GM23338 (cell line): ENCODE measurements at regions not wholly inside any gene's neighbourhood (a gene's known extent, or its start where the extent isn't known, plus 50 kb on each side); places are given as distances from the start of the nearest gene placed in this dataset.

Experiments used
- ATAC-seq: fragments of 200-7000 bp; cut with Tn5 transposase; 3 replicates; pipeline ENCODE4 v1.9.1; 2020
- DNase-seq: peaks from one replicate; pipeline ENCODE4 v3.0.0-alpha.2; 2015; ENCODE audit warnings: low spot score
- H2AFZ ChIP-seq: fragments of 200-600 bp; sonication (generic); 2 replicates; pipeline ENCODE4 v1.8.0; 2016; ENCODE audit warnings: antibody characterized with exemption, mild to moderate bottlenecking, moderate library complexity
- H3F3A ChIP-seq: fragments of 200-600 bp; sonication (generic); replicated peaks from 2 replicates; pipeline ENCODE4 v1.8.0; 2017; ENCODE audit warnings: antibody characterized with exemption, mixed run types, low read depth
- H3K27ac ChIP-seq: fragments of 200-600 bp; sonication (generic); 2 replicates; pipeline ENCODE4 v1.6.1; 2016; ENCODE audit warnings: low read depth
- H3K27me3 ChIP-seq: fragments of 200-600 bp; sonication (generic); 2 replicates; pipeline ENCODE4 v1.8.0; 2016; ENCODE audit warnings: mild to moderate bottlenecking, mixed run types, moderate library complexity; ENCODE audit not compliant: insufficient read depth
- H3K36me3 ChIP-seq: fragments of 200-600 bp; sonication (generic); 2 replicates; pipeline ENCODE4 v1.8.0; 2016; ENCODE audit warnings: mild to moderate bottlenecking; ENCODE audit not compliant: insufficient read depth
- H3K4me1 ChIP-seq: fragments of 200-600 bp; sonication (generic); 2 replicates; pipeline ENCODE4 v1.8.0; 2016; ENCODE audit warnings: mild to moderate bottlenecking, moderate library complexity; ENCODE audit not compliant: insufficient read depth
- H3K4me2 ChIP-seq: fragments of 200-600 bp; sonication (generic); 2 replicates; pipeline ENCODE4 v1.7.1; 2017; ENCODE audit warnings: mixed run types
- H3K4me3 ChIP-seq: fragments of 200-600 bp; sonication (generic); 2 replicates; pipeline ENCODE4 v1.6.1; 2016; ENCODE audit warnings: mixed run types
- H3K79me2 ChIP-seq: fragments of 200-600 bp; sonication (generic); replicated peaks from 2 replicates; pipeline ENCODE4 v1.8.0; 2017; ENCODE audit warnings: mild to moderate bottlenecking; ENCODE audit not compliant: insufficient read depth
- H3K9me2 ChIP-seq: fragments of 200-600 bp; sonication (generic); 2 replicates; pipeline ENCODE4 v1.8.0; 2017; ENCODE audit not compliant: insufficient read depth
- H4K20me1 ChIP-seq: fragments of 200-600 bp; sonication (generic); replicated peaks from 2 replicates; pipeline ENCODE4 v1.8.0; 2017; ENCODE audit warnings: mild to moderate bottlenecking; ENCODE audit not compliant: insufficient read depth
- H3K27ac Mint-ChIP-seq: 2 replicates; pipeline ENCODE4 v1.8.0; 2020; ENCODE audit warnings: inconsistent platforms, mild to moderate bottlenecking, moderate library complexity, mixed read lengths
- H3K27me3 Mint-ChIP-seq: 3 replicates; pipeline ENCODE4 v1.8.0; 2022; ENCODE audit warnings: low read depth, mild to moderate bottlenecking, moderate library complexity, mixed read lengths, inconsistent platforms; ENCODE audit not compliant: insufficient read depth, poor library complexity
- H3K36me3 Mint-ChIP-seq: 3 replicates; pipeline ENCODE4 v1.8.0; 2021; ENCODE audit warnings: low read depth, mild to moderate bottlenecking, inconsistent platforms, moderate library complexity, mixed read lengths
- H3K4me1 Mint-ChIP-seq: 3 replicates; pipeline ENCODE4 v1.8.0; 2020; ENCODE audit warnings: mild to moderate bottlenecking, inconsistent platforms, mixed read lengths
- H3K4me3 Mint-ChIP-seq: 3 replicates; pipeline ENCODE4 v1.8.0; 2021; ENCODE audit warnings: moderate library complexity, mild to moderate bottlenecking, inconsistent platforms, mixed read lengths
- H3K9me3 Mint-ChIP-seq: 3 replicates; pipeline ENCODE4 v1.8.0; 2020; ENCODE audit warnings: moderate library complexity, mild to moderate bottlenecking, inconsistent platforms, mixed read lengths
- STAT1 ChIP-seq: IDR thresholded peaks from one replicate; pipeline ENCODE4 v1.6.1; 2016; ENCODE audit warnings: antibody characterized with exemption; ENCODE audit not compliant: unreplicated experiment
- ZNF114 ChIP-seq: fragments of 250-450 bp; sonication (Bioruptor Pico); IDR thresholded peaks from 2 replicates; pipeline ENCODE4 v1.5.0; 2020; ENCODE audit warnings: mild to moderate bottlenecking, moderate library complexity
- TF ChIP-seq, protein P1 (sequence below): fragments of 250-450 bp; sonication (Bioruptor Pico); IDR thresholded peaks from 2 replicates; pipeline ENCODE4 v1.5.0; 2020; ENCODE audit warnings: mild to moderate bottlenecking, moderate library complexity
- TF ChIP-seq, protein P2 (sequence below), 2 experiments: fragments of 200-600 bp in 1 of 2; sonication (generic) in 1 of 2; conservative IDR thresholded peaks; 2 replicates each; pipeline versions ENCODE4 v1.5.1 to v1.6.1; 2016 to 2017; ENCODE audit warnings: antibody characterized with exemption in 2 of 2, low read depth in 2 of 2, mild to moderate bottlenecking in 2 of 2, moderate library complexity in 1 of 2

DNA sequence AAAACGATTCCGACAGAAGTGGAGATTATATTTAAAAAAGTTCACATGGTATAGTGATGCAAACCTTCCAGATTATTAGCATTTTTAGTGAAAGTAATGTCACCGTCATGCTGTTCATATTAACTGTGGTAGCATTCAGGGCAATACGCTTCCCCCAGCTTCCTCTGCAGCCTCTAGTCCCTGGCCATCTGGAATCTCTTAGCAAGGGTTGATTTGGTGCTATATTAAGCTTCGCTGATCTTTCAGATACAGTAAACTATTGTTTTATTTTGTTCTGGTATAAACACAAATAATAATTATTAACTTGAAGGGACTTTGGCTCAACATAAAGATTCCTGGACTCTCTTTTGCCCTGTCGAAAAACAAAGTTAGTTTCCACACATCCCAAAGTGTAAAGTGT is 1080.5 kb upstream of the TENM3 start:
- no peak for DNase-seq
- no peak overlapping the region for H3K27ac Mint-ChIP-seq
- Histone ChIP-seq H4K20me1 (no peaks in the 10 kb centered on the region; the same call in 1 of the 2 replicates), H3K27me3 (peaks cover 31% of the 10 kb centered on the region), H3K9me2 (no peaks in the 10 kb centered on the region), H2AFZ (no peak overlapping the region), H3K79me2 (no peaks in the 10 kb centered on the region), H3K4me2 (no peak overlapping the region), H3K27ac (no peak overlapping the region), H3F3A (no peaks in the 10 kb centered on the region), H3K4me1 (peaks cover 19% of the 10 kb centered on the region), H3K4me3 (no peak overlapping the region), H3K36me3 (no peaks in the 10 kb centered on the region)
- no peaks in the 10 kb centered on the region for H3K36me3 Mint-ChIP-seq
- ATAC-seq: no peak
- peaks cover 5% of the 10 kb centered on the region for H3K27me3 Mint-ChIP-seq
- peaks cover 37% of the 10 kb centered on the region for H3K4me1 Mint-ChIP-seq
- no peak overlapping the region for H3K4me3 Mint-ChIP-seq
- TF ChIP-seq, protein P1, sequence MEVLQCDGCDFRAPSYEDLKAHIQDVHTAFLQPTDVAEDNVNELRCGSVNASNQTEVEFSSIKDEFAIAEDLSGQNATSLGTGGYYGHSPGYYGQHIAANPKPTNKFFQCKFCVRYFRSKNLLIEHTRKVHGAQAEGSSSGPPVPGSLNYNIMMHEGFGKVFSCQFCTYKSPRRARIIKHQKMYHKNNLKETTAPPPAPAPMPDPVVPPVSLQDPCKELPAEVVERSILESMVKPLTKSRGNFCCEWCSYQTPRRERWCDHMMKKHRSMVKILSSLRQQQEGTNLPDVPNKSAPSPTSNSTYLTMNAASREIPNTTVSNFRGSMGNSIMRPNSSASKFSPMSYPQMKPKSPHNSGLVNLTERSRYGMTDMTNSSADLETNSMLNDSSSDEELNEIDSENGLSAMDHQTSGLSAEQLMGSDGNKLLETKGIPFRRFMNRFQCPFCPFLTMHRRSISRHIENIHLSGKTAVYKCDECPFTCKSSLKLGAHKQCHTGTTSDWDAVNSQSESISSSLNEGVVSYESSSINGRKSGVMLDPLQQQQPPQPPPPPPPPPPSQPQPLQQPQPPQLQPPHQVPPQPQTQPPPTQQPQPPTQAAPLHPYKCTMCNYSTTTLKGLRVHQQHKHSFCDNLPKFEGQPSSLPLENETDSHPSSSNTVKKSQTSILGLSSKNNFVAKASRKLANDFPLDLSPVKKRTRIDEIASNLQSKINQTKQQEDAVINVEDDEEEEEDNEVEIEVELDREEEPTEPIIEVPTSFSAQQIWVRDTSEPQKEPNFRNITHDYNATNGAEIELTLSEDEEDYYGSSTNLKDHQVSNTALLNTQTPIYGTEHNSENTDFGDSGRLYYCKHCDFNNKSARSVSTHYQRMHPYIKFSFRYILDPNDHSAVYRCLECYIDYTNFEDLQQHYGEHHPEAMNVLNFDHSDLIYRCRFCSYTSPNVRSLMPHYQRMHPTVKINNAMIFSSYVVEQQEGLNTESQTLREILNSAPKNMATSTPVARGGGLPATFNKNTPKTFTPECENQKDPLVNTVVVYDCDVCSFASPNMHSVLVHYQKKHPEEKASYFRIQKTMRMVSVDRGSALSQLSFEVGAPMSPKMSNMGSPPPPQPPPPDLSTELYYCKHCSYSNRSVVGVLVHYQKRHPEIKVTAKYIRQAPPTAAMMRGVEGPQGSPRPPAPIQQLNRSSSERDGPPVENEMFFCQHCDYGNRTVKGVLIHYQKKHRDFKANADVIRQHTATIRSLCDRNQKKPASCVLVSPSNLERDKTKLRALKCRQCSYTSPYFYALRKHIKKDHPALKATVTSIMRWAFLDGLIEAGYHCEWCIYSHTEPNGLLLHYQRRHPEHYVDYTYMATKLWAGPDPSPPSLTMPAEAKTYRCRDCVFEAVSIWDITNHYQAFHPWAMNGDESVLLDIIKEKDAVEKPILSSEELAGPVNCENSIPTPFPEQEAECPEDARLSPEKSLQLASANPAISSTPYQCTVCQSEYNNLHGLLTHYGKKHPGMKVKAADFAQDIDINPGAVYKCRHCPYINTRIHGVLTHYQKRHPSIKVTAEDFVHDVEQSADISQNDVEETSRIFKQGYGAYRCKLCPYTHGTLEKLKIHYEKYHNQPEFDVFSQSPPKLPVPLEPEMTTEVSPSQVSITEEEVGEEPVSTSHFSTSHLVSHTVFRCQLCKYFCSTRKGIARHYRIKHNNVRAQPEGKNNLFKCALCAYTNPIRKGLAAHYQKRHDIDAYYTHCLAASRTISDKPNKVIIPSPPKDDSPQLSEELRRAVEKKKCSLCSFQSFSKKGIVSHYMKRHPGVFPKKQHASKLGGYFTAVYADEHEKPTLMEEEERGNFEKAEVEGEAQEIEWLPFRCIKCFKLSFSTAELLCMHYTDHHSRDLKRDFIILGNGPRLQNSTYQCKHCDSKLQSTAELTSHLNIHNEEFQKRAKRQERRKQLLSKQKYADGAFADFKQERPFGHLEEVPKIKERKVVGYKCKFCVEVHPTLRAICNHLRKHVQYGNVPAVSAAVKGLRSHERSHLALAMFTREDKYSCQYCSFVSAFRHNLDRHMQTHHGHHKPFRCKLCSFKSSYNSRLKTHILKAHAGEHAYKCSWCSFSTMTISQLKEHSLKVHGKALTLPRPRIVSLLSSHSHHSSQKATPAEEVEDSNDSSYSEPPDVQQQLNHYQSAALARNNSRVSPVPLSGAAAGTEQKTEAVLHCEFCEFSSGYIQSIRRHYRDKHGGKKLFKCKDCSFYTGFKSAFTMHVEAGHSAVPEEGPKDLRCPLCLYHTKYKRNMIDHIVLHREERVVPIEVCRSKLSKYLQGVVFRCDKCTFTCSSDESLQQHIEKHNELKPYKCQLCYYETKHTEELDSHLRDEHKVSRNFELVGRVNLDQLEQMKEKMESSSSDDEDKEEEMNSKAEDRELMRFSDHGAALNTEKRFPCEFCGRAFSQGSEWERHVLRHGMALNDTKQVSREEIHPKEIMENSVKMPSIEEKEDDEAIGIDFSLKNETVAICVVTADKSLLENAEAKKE: no peak
- TF ChIP-seq STAT1 (no peak), ZNF114 (CRISPR knock-in tag) (no peak)
- TF ChIP-seq, protein P2, sequence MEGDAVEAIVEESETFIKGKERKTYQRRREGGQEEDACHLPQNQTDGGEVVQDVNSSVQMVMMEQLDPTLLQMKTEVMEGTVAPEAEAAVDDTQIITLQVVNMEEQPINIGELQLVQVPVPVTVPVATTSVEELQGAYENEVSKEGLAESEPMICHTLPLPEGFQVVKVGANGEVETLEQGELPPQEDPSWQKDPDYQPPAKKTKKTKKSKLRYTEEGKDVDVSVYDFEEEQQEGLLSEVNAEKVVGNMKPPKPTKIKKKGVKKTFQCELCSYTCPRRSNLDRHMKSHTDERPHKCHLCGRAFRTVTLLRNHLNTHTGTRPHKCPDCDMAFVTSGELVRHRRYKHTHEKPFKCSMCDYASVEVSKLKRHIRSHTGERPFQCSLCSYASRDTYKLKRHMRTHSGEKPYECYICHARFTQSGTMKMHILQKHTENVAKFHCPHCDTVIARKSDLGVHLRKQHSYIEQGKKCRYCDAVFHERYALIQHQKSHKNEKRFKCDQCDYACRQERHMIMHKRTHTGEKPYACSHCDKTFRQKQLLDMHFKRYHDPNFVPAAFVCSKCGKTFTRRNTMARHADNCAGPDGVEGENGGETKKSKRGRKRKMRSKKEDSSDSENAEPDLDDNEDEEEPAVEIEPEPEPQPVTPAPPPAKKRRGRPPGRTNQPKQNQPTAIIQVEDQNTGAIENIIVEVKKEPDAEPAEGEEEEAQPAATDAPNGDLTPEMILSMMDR (conservative IDR thresholded peaks at IDR 0.05; ENCODE audit: low read depth in 2 of 2): no peak
- no peaks in the 10 kb centered on the region for H3K9me3 Mint-ChIP-seq
